H4 (cell line): ENCODE measurements at regions not wholly inside any gene's neighbourhood (a gene's known extent, or its start where the extent isn't known, plus 50 kb on each side); places are given as distances from the start of the nearest gene placed in this dataset.

Source experiments
- DNase-seq: peaks from one replicate; pipeline ENCODE4 v3.0.0-alpha.2; 2015; ENCODE audit warnings: low spot score

- DNase-seq, result no peak
These were observed 97.1 kb downstream of the JCAD start for GRCh38 chr10:29962166-29962850.

GRCh38 chr10:29961351-29961750 is 98.0 kb downstream of the JCAD start:
- no peak for DNase-seq

GRCh38 chr10:29960261-29960660 is 99.1 kb downstream of the JCAD start:
- DNase-seq, result no peak

GRCh38 chr10:29959586-29959985 is 99.8 kb downstream of the JCAD start:
- no peak for DNase-seq

- no peak for DNase-seq
These were observed 100.9 kb downstream of the JCAD start for GRCh38 chr10:29958440-29958839.

GRCh38 chr10:29957907-29958331 is 101.5 kb downstream of the JCAD start:
- DNase-seq, result peak; percentile 11

- no peak for DNase-seq
These were observed 102.2 kb downstream of the JCAD start for GRCh38 chr10:29957236-29957635.

GRCh38 chr10:29956335-29956924 is 103.0 kb downstream of the JCAD start:
- no peak for DNase-seq

GRCh38 chr10:29955329-29955935 is 104.0 kb downstream of the JCAD start:
- DNase-seq, result peak; percentile 73

GRCh38 chr10:29951441-29951931 is 107.9 kb downstream of the JCAD start:
- no peak for DNase-seq

GRCh38 chr10:29950391-29950790 is 109.0 kb downstream of the JCAD start:
- DNase-seq, result no peak

GRCh38 chr10:29949411-29950011 is 109.9 kb downstream of the JCAD start:
- DNase-seq, result peak; percentile 77

GRCh38 chr10:29948881-29949355 is 110.5 kb downstream of the JCAD start:
- DNase-seq, result peak; percentile 45

- no peak for DNase-seq
These were observed 111.7 kb downstream of the JCAD start for GRCh38 chr10:29947701-29948060.

GRCh38 chr10:29946953-29947700 is 112.3 kb downstream of the JCAD start:
- DNase-seq, result peak; percentile 20

- no peak for DNase-seq
These were observed 112.8 kb downstream of the JCAD start for GRCh38 chr10:29946614-29946952.

GRCh38 chr10:29941476-29941875 is 117.9 kb downstream of the JCAD start:
- DNase-seq, result no peak

- no peak for DNase-seq
These were observed 126.4 kb downstream of the JCAD start for GRCh38 chr10:29932991-29933390.

- DNase-seq, result no peak
These were observed 127.6 kb downstream of the JCAD start for GRCh38 chr10:29931833-29932232.

GRCh38 chr10:29929006-29929405 is 130.4 kb downstream of the JCAD start:
- DNase-seq, result no peak

GRCh38 chr10:29926693-29927048 is 132.7 kb downstream of the JCAD start:
- DNase-seq, result no peak
